ENCODE measurements at regions not wholly inside any gene's neighbourhood (a gene's known extent, or its start where the extent isn't known, plus 50 kb on each side); places are given as distances from the start of the nearest gene placed in this dataset.

DNA sequence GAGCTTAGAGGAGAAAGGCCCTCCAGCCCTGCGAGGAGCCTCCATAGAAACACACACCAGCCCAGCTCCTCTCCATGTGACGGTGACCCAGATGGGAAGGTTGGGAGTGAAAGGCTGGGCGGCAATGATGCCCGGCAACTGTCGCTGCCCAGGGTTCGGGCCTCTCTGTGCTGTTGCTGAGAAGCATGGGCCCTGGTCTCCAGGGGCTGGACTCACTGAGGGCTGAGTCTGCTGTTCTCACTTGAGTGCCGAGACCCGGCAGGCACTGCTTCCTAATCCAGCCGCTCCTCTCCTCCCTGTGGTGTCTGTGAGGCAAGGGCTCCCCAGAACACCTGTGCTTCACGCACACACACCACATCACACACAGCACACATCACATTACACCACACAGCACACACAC is 493.6 kb downstream of the GADD45G start:
- DNase-seq (ENCODE audit: low read depth), result no peak

DNA sequence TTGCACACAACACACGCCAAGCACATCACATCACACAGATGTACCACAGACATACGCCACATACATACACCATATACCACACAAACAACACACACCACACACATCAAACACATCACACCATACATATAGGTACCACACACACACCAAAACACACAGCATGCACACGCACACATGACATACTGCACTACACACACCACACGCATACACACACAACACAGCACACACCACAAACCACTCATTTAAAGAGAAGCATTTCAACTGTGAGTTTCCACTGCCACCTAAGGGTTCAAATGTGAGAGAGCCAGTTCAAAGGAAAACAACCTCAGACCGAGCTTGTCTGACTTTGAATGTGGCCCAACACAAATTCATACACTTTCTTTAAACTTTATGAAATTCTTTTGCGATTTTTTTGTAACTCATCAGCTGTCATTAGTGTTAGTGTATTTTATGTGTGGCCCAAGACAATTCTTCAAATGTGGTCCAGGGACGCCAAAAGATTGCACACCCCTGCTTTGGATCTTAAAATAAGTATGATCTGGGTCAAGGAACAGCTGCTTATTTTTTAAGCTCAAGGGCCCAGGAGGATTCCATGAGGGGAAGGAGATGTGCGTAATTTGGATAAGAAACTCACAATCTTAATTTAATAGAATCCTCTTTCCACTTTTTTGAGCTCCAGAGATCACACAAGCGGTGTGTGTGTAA is 494.6 kb downstream of the GADD45G start:
- DNase-seq (ENCODE audit: low read depth), result no peak

DNA sequence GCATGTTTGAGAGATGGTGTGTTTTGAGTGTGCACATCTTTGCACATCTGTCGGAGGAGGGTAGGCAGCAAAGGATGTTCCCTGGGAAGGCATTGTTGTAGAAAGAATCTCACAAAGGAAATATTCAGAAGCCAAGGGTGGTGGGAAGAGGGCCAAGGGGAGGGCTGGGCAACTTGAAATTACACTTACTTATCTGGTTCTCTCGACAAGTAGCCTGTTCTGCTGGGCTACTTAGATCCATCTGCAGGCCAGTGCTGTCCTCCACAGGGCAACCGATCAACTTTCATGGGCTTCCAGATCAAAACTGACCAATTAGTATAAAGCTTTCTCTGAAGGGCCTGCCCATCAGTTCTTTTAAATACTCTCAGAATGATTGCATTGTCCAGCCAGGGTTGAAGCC is 495.2 kb downstream of the GADD45G start:
- no peak for DNase-seq (ENCODE audit: low read depth)

DNA sequence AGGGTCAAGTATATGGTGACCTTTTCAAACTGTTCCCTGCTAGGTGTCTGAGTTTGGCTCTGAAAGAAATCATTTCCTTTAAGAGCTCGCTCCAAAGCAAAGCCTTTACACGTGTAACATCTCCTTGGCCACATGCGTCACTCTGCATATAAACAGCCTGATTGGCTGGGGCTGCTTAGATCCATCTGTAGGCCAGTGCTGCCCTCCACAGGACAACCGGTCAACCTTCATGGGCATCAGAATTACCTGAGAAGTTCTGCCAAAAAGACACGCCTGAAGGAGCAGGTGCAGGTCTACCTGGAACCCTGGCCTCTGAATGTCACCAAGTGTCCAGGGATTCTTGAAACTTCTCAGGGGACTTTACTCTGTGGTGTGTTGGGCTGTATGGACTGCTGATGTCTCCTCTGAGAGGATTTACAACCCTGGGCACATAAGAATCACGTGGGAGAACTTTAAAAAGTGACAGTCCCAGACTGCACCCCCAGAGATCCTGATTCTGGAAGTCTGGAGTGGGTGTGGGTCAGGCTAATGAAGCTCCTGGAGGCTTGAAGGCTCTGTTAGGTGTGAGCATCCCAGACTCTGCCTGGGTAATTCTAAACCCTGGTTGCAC is 497.6 kb downstream of the GADD45G start:
- DNase-seq (ENCODE audit: low read depth), result peak; percentile 50

DNA sequence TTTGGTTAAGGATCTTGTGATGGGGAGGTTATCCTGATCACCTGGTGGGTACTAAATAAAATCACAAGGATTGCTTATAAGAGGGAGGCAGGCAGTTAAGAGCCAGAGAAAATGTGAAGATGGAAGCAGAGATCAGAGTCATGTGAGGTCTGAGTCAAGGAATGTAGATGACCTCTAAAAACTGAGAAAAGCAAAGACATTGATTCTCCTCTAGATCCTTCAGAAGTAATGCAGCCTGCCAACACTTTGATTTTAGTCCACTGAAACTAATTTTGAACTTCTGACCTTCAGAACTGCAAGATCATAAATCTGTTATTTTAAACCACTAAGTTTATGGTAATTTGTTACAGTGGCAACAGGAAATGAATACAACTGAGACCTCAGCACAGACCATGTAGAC is 499.0 kb downstream of the GADD45G start:
- DNase-seq (ENCODE audit: low read depth), result no peak

DNA sequence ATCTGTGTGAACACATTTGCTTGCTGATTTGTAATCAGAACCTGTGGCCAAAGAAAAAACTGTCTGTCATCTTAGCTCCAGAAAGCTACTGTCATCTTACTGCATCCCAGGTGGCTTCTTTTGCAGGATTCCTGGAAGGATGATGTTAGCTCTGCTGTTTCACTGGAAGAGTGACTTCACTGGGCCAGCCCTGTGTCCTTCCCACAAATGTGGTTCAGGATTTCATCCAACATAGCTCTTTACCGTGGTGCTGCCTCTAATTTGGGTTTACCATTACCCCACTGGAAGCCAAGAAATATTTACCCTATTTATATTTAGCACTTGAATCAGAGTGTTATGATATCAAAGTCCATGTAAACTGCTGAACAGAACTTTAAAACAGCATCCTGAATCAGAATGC is 501.0 kb downstream of the GADD45G start:
- no peak for DNase-seq (ENCODE audit: low read depth)

DNA sequence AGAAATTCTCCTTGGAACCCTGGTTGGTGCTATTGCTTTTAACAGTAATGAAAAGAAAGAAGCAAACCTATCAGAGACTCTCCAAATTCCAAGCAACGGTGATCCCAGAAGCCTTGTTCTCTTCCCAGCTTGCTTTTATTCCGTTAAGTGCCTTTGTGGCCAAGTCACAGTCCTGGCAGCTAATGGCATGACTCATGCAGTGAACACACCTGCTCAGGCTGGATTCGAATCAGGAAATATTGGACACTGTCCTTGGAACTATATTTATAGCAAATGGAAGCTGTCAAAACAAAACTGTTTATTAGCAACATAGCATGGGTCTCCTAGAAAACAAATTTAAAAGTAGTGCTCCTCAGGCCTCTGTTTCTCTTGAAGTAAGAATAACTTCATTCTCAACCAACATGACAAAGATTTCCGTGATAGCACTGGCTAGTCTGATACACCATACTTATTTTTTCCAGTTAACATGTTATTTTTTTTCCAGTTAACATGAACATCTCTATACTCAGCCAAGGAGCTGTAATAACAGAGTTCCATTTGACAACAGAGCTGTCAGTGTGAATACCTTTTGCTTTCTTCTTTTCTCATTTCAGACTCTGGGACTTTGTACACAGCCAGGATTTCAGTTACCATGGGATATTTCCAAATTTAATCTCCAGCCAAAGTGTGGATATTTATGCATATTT is 502.4 kb downstream of the GADD45G start:
- no peak for DNase-seq (ENCODE audit: low read depth)

DNA sequence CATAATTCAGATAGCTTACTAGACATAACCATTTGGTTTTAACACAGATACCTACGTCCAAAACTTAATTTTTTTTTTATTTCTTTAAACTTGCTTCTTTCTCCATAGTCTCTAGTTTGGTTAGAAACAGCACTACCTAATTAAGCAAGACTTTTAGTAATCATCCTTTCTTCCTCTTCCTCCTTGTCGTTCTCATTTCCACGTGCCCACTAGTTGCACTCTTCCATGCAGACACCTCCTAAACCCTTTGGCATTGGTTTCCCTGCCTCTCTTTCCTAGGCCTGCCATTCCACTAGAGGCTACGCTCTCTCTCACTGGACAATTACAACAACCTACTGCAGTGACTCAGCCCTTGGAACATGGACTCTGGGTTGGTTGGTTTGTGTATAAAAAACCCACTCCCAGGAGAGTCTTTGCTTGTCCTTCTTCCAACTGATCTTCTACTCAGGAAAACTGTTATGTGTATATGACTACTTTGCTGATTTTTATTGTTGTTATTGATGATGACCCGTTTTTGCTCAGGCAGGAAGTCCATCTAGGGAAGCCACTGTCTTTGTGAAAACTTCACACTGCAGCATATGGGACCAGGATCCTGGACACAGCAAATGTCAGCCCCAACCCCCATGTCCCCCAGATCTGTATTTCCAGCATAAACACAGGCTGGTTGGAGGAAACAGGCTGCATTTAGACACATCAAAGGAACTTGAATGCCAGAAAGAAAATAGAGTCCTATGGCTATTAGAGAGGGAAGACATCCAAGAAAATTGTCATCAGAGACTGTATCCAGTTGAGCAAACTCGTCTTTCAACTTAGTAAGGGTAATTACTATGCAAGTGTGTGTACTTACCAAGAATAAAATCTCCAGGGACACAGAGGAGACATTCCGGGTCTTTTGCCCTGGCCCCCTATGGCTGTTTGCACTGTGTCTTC is 503.2 kb downstream of the GADD45G start:
- no peak for DNase-seq (ENCODE audit: low read depth)

DNA sequence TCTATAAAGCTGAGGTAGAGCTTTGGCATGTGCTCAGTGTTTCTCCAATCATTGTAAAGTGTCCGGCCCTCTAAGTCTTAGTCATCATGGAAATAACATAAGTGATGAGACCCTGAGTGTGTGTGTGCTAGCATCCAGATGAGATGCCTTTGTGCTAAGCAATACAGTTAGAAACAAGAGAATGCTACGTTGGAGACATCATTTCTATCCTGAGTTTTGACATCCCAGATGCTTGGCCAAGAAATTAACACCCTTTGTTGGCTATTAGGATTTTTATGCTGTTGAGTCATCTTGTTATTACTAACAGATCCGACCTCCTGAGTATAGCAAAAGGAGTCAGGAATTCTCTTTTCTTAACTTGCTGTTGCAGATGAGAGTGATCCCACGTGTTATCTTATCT is 508.0 kb downstream of the GADD45G start:
- DNase-seq (ENCODE audit: low read depth), result no peak

DNA sequence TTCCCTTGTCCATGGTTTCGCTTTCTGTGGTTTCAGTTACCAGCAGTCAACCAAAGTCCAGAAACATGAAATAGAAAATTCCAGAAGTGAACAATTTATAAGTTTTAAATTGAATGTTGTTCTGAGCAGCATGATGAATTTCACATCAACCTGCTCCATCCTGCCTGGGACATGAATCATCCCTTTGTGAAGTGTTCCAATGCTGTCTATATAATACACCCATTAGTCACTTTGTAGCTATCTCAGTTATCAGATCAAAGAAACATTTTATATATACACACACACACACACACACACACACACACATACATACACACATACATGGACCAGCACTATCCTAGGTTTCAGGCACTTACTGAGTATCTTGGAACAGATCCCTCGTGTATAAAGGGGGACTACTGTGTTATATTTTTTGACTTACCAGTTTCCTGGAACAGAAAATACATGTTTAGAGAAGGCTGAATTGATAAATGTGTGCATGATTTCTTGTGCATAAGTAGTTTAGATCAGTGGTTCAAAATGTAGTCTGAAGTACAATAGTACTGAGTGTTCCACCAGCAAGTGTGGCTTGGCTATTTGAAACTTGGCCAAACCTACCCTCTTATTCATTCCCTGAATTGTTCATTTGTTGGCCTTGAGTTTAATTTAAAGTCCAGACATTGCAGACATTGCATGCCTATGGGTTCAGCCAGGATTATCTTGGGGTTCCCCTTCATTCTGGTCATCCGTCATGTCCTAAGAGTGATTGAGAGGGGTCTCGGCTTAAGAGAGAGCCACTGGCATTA is 510.0 kb downstream of the GADD45G start:
- DNase-seq (ENCODE audit: low read depth), result no peak

DNA sequence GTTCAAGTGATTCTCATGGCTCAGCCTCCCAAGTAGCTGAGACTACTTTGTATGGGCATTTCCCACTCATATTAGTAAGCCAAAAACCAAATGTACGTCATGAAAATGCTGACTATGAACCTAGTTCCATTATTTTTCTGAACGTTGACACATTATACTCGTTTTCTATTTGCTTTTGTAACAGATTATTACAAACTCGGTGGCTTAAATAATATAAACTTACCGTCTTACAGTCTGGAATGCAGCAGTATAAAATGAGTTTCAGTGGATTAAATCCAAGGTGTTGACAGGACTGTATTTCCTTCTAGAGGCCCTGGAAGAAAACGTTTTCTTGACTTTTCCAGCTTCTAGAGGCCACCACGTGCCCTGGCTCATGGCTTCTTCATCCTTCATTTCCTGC is 517.0 kb downstream of the GADD45G start:
- no peak for DNase-seq (ENCODE audit: low read depth)

DNA sequence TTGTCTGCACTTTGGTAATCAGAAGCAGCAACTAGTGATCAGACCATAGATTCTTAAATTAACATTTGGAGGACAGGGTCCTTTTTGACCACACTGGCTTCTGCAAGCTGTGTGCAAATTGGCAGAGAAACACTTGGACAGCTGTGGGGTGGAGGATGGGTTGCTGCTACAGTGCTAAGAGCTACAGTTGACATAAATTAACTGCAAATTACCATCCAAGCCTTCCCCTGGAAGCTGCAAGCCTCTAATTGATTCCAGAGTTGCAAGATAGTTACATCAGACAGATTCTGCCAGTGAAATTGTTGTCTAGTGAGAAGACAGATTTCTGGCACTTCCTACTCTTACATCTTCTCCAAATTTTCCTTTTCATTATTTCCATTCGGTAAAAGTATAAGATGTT is 517.7 kb downstream of the DIRAS2 start:
- DNase-seq (ENCODE audit: low read depth), result no peak

DNA sequence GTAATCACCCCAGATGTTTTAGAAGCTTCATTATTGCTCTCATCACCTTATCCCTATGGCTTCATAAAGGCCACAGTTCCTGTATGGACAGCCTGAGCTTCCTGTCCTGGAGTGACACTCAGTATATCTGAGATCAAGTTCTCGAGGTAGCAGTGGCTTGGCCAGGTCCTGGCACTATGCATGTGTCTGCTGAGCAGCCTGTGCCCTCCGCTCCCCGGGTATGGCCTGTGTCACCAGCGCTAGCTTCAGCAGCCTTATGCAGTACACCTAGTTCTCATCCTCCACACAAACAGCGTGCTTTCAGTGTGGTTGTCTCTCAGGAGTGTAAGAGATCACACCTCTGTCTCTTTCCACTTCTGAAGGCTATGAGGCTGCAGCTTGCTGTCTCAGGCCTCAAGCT is 514.7 kb downstream of the DIRAS2 start:
- DNase-seq (ENCODE audit: low read depth), result no peak

DNA sequence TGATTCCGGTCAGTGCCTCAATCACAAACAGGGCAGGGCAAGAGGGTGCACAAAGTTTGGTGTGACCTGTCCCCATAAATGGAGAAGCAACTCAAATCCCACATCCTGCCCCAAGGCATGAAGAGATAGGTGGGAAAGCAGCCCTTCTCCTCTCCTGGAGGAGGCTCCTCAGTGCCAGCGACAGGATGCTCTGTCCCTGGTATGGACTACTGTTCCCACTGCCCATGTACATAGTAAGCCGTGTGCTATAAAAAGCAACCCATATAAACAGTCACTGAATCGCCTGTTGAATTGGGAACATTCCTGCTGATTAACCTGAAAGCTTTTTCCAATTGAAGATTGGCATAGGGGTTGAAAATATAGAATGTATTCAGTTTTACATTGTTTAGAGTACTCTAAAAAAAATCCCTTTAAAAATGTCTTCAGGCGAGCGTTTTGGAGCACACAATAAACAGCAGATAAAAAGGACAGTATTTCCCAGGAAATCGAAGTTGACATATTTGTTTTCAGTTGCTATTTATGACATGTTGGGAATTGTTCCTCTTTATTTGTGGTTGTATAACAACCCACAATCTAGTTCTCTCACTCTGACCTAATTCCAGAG is 513.9 kb downstream of the DIRAS2 start:
- DNase-seq (ENCODE audit: low read depth), result no peak

DNA sequence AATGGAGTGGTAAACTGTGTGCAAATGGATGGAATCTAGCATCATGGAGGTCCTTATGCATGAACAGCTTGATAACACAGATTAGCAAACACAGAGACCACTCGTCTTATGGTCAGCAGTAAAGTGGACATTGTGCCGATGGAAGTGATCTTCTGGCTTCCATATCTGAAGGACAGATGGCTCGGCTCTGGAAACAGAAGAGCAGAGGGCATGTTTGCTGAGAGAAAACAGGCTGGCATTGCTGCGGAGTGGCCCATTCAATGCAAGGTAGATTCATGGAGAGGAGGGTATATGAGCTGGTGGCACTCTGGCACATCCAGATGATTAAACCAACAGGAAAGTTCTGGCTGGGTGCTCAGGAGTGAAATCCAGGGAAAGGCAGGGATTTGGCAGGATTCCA is 513.2 kb downstream of the DIRAS2 start:
- DNase-seq (ENCODE audit: low read depth), result no peak

DNA sequence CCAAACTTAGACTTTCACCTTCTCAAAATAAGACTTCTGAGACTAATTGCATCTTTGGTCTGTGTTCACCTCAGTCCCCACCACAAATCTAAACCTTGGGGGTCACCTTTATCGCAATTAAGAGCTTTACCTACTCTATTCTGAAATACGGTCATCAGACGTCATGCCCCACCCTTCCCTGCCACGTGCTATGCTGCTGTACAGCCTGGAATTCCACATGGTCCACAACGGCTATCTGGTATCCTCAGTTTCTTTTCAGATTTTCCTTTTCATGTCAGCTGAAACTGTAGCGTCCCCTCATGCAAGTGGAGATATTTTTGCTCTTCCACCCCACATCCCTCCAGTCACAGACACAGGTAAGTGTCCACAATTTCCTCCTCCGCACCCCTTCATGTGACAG is 511.1 kb downstream of the DIRAS2 start:
- DNase-seq (ENCODE audit: low read depth), result no peak

DNA sequence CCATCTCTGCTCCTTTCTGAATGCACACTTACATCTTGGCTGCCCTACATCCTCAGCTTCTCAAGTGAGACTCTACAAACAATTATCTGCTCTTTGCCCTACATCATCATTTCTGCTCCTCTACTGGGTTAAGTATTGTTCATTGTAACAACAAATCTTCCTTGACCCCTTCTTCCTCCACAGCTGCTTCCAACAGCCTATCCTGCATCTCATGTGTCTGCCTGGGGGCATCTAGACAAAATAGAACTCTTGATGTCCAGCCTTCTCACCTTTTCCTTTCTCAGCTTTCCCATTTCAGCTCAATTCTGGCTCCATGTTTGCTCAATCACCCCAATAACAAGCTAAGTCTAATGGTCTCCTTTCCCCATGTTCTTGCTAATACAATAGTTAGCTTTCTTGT is 509.8 kb downstream of the DIRAS2 start:
- no peak for DNase-seq (ENCODE audit: low read depth)

DNA sequence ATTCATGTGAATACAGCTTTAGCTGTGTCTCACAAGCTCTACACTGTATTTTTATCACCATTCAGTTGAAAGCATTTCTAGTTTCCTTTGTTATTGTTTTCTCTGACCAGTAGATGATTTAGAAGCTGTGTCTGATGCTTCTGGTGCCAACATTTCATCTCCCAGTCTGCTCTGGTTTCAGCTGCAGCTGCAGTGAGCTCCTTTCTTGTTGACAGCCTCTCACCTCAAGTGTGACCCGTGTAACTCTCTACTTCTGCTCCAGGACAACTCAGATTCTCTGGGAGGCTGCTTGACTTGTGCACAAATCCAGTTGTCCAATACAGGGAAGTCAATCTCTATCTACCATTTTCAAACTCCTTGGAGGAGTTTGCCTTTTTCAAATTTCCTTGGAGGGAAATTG is 504.8 kb downstream of the DIRAS2 start:
- DNase-seq (ENCODE audit: low read depth), result no peak

DNA sequence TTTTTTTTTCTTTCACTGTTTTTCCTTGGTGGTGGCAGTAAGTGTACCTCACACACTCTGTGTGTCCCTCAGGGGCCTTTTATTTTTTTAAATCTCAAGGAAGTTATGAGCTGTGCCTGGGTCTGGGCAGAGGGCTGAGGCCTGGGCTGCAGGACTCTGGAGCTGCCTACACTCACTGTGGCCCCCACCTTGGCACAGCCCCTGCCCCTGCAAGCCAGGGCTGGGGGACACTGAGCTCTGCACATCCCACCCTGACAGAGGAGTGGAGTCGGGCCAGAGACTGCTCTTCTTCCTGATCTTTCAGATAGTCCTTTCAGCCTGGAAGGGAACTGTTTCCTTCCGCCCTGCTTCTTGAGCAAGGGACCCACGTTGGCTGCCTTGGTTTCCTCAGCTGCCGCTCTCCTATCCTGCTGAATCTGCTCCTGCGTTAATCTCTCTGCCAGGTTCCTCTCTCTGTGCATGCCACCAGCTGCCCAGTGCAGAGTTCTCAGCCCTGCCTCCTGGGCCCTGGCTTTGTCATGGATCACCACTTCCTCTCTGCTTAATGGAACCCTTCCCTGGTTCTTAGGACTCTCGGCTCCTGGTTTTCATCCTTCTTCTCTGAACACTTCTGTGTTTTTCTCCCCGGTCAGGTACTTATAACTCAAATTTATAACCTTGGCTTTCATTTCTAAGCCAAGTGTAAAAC is 502.3 kb downstream of the DIRAS2 start:
- DNase-seq (ENCODE audit: low read depth), result no peak

DNA sequence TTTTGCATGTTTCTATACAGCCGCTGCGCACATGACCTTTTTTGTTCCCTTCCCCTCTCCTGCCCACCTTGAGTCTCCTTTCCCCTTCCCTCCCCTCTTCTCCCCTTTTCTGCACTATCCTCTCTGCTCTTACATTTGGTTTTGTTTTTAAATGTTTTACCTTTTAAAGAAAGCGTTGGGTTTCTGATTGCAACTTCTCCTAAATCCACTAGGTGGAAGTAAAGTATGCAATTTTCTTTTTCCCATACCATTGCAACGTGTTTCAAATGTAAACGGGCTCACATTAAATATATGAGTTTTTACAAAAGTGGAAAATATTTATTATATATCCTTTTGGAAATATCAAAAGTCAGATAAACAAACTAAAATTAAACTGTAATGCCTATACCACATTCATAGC is 500.9 kb downstream of the DIRAS2 start:
- no peak for DNase-seq (ENCODE audit: low read depth)

DNA sequence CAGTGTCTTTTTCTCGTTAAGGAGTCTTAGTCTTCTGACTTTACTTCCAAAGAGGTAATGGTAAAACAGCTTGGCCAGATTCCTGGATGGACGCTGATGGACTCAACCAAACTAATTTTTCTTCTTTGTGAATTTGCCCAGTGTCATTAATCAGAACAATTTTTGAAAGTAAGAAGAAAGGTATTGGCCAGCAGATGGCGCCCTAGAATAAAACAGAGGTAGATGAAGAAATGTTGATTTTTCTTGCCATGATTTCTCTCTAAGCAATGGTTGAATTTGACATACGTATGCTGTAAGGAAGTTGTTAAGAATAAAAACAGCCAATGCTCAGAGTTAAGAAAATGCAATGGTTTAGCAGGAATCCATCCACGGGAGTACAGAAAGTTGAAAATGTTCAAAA is 500.0 kb downstream of the DIRAS2 start:
- DNase-seq (ENCODE audit: low read depth), result peak; percentile 15

Measured in activated T-helper 1 cell treated with Interleukin-2 at 50 U/mL for 16 hours (primary cell).